HUES6 (cell line): ENCODE measurements at regions not wholly inside any gene's neighbourhood (a gene's known extent, or its start where the extent isn't known, plus 50 kb on each side); places are given as distances from the start of the nearest gene placed in this dataset.
"Not testable (repeated sequence)": the region's sequence is repeated elsewhere in the genome, so short reads cannot be mapped to it uniquely, and the experiment has no call there.

Experiments
- H3K27ac ChIP-seq: 2 replicates; pipeline ENCODE4 v1.7.0; 2013; ENCODE audit warnings: low read depth, mild to moderate bottlenecking, low read length, inconsistent platforms
- H3K27me3 ChIP-seq: 2 replicates; pipeline ENCODE4 v1.6.1; 2013; ENCODE audit warnings: low read length; ENCODE audit not compliant: control insufficient read depth, insufficient read depth
- H3K36me3 ChIP-seq: 2 replicates; pipeline ENCODE4 v1.6.1; 2013; ENCODE audit warnings: low read length; ENCODE audit not compliant: control insufficient read depth, insufficient read depth
- H3K4me1 ChIP-seq: 2 replicates; pipeline ENCODE4 v1.6.1; 2013; ENCODE audit warnings: low read length; ENCODE audit not compliant: control insufficient read depth, insufficient read depth
- H3K4me3 ChIP-seq: 2 replicates; pipeline ENCODE4 v1.5.1; 2013; ENCODE audit warnings: low read depth, low read length
- H3K9ac ChIP-seq: one replicate; pipeline ENCODE4 v1.6.1; 2013; ENCODE audit warnings: mild to moderate bottlenecking, low read length
- H3K9me3 ChIP-seq: 2 replicates; pipeline ENCODE4 v1.6.1; 2013; ENCODE audit warnings: low read depth, low read length; ENCODE audit not compliant: control insufficient read depth, insufficient read depth

DNA sequence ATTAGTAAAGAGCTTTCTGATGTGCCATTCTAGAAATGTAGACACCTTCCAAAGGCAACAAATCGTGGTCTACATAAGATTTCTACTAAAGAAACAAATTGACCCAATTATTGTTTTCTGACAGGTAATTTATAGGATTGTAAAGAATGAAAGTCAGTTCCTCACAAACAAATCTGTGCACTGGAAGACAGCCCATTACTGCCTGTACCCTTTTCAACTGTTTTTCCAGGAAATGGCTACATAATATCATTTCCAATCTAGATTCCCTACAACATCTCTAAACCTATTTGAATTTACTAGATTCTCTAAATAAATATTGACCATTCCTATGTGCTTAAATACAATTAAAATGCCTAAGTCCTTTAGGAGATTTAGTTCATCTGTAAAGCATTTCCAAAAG, 939.1 kb downstream of the FSCB start:
- H3K27me3 ChIP-seq = no peaks in the 10 kb centered on the region
- H3K4me3 ChIP-seq = no peak overlapping the region
- no peaks in the 10 kb centered on the region for H3K9me3 ChIP-seq
- no peaks in the 10 kb centered on the region for H3K4me1 ChIP-seq
- no peak overlapping the region for H3K27ac ChIP-seq
- no peaks in the 10 kb centered on the region for H3K36me3 ChIP-seq
- H3K9ac ChIP-seq = no peak overlapping the region

- Histone ChIP-seq H3K27me3 (no peaks in the 10 kb centered on the region), H3K9me3 (no peaks in the 10 kb centered on the region), H3K36me3 (no peaks in the 10 kb centered on the region), H3K27ac (0 out of 2 replicates have a peak overlapping the region, but pooled peaks have one; percentile 38), H3K4me3 (no peak overlapping the region), H3K4me1 (no peaks in the 10 kb centered on the region), H3K9ac (no peak overlapping the region)
Observed at GRCh38 chr14:43548368-43548767, 958.7 kb downstream of the FSCB start.

GRCh38 chr14:43547596-43547995, 959.5 kb downstream of the FSCB start:
- not testable (repeated sequence) for H3K27ac ChIP-seq, H3K9ac ChIP-seq, H3K9me3 ChIP-seq, H3K27me3 ChIP-seq, H3K4me3 ChIP-seq, H3K4me1 ChIP-seq, H3K36me3 ChIP-seq

GRCh38 chr14:43541356-43541755, 965.7 kb downstream of the FSCB start:
- H3K27ac ChIP-seq = no peak overlapping the region
- H3K4me3 ChIP-seq = no peak overlapping the region
- H3K9ac ChIP-seq = no peak overlapping the region
- no peaks in the 10 kb centered on the region for H3K27me3 ChIP-seq
- H3K9me3 ChIP-seq = no peaks in the 10 kb centered on the region
- H3K36me3 ChIP-seq = no peaks in the 10 kb centered on the region
- 0 out of 2 replicates have a peak, but pooled peaks cover 3% of the 10 kb centered on the region for H3K4me1 ChIP-seq

GRCh38 chr14:43540948-43541347, 966.1 kb downstream of the FSCB start:
- no peak overlapping the region for H3K27ac ChIP-seq
- no peaks in the 10 kb centered on the region for H3K9me3 ChIP-seq
- 0 out of 2 replicates have a peak, but pooled peaks cover 3% of the 10 kb centered on the region for H3K4me1 ChIP-seq
- no peak overlapping the region for H3K4me3 ChIP-seq
- H3K36me3 ChIP-seq = no peaks in the 10 kb centered on the region
- no peaks in the 10 kb centered on the region for H3K27me3 ChIP-seq
- no peak overlapping the region for H3K9ac ChIP-seq

GRCh38 chr14:43539210-43539609, 967.9 kb downstream of the FSCB start:
- Histone ChIP-seq H3K27ac (no peak overlapping the region), H3K27me3 (no peaks in the 10 kb centered on the region), H3K36me3 (no peaks in the 10 kb centered on the region), H3K9me3 (no peaks in the 10 kb centered on the region), H3K9ac (no peak overlapping the region), H3K4me3 (no peak overlapping the region), H3K4me1 (0 out of 2 replicates have a peak, but pooled peaks cover 3% of the 10 kb centered on the region)

DNA sequence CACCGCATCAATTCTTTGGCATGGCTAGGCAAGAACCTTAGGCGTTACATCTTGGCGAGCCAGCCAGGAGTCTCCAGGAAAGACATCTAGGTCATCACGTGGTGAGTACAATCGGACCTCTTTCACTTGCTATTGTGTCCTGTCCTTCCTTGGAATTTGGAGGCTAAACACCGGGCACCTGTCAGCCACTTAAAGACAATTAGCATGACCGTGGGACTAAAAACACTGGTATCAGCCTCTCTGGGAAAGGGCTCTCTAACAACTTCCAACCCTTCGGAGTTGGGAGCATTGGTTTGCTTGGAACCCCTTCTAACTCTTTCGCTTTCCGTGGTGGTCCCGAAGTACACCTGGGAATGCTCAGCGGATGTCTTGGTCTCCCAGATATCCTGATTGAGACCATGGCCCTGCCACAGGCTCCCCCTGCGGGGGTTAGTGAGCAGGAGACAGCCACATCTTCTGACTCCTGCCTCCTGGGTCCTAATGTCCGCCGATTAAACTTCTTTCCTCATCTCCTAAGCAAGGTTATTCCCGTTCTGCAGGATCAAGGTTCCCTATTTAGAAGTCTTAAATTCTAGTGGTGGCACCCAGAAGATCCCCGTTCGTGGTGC, 971.7 kb downstream of the FSCB start:
- H3K9ac ChIP-seq = no peak overlapping the region
- peak overlapping the region; percentile 32; the same call in 1 of the 2 replicates for H3K4me3 ChIP-seq
- no peaks in the 10 kb centered on the region for H3K36me3 ChIP-seq
- 0 out of 2 replicates have a peak, but pooled peaks cover 3% of the 10 kb centered on the region for H3K4me1 ChIP-seq
- no peaks in the 10 kb centered on the region for H3K9me3 ChIP-seq
- no peaks in the 10 kb centered on the region for H3K27me3 ChIP-seq
- H3K27ac ChIP-seq = no peak overlapping the region

DNA sequence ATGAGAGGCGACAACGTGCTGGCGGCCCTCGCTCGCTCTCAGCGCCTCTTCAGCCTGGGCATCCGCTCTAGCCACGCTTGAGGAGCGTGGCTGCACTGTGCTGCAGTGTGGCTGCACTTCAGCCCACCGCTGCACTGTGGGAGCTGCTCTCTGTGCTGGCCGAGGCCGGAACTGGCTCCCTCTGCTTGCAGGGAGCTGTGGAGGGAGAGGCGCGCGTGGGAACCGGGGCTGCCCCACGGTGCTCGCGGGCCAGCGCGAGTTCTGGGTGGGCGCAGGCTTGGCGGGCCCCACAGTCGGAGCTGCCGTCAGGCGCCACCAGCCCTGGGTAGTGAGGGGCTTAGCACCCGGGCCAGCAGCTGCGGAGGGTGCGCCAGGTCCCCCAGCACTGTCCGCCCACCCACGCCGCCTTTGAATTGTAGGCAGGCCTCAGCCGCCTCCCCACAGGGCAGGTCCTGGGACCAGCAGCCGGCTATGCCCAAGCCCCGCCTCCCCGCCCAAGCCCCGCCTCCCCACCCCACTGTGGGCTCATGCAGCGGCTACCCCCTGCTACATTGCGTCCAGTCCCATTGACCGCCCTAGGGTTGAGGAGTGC, 974.2 kb downstream of the FSCB start:
- Histone ChIP-seq H3K4me1 (no peaks in the 10 kb centered on the region), H3K27me3 (no peaks in the 10 kb centered on the region), H3K27ac (no peak overlapping the region), H3K36me3 (no peaks in the 10 kb centered on the region), H3K9me3 (no peaks in the 10 kb centered on the region), H3K4me3 (no peak overlapping the region), H3K9ac (no peak overlapping the region)

DNA sequence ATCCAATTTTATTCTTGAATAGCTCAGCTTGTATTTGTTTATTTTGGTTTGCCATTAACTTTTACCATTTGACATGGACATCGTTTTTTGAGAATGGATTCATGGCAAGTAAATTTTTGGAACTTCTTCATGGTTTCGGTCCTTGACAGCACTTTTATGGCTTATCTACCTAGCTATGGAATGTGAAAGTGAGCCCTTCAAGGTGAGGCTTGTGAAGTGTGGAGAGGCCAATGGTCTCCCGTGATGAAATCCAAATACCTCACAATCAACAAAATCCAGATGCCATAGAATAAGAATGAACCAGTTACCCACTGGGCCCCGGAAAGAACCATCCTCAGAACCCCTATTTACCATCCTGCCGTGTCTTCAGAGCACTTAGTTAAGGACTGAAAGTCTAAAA, 978.8 kb downstream of the FSCB start:
- H3K27ac ChIP-seq = no peak overlapping the region
- no peaks in the 10 kb centered on the region for H3K4me1 ChIP-seq
- H3K9me3 ChIP-seq = no peaks in the 10 kb centered on the region
- H3K36me3 ChIP-seq = no peaks in the 10 kb centered on the region
- no peak overlapping the region for H3K9ac ChIP-seq
- H3K27me3 ChIP-seq = no peaks in the 10 kb centered on the region
- no peak overlapping the region for H3K4me3 ChIP-seq

- H3K9me3 ChIP-seq = no peaks in the 10 kb centered on the region
- no peak overlapping the region for H3K27ac ChIP-seq
- H3K4me1 ChIP-seq = no peaks in the 10 kb centered on the region
- H3K9ac ChIP-seq = no peak overlapping the region
- no peaks in the 10 kb centered on the region for H3K27me3 ChIP-seq
- H3K4me3 ChIP-seq = no peak overlapping the region
- H3K36me3 ChIP-seq = no peaks in the 10 kb centered on the region
Observed at GRCh38 chr14:43525658-43526057, 981.4 kb downstream of the FSCB start.

- H3K9me3 ChIP-seq = no peaks in the 10 kb centered on the region
- no peaks in the 10 kb centered on the region for H3K4me1 ChIP-seq
- H3K27me3 ChIP-seq = no peaks in the 10 kb centered on the region
- no peak overlapping the region for H3K9ac ChIP-seq
- H3K27ac ChIP-seq = no peak overlapping the region
- H3K4me3 ChIP-seq = no peak overlapping the region
- no peaks in the 10 kb centered on the region for H3K36me3 ChIP-seq
Observed at GRCh38 chr14:43522901-43523300, 984.2 kb downstream of the FSCB start.
